ENCODE measurements at regions not wholly inside any gene's neighbourhood (a gene's known extent, or its start where the extent isn't known, plus 50 kb on each side); places are given as distances from the start of the nearest gene placed in this dataset.

GRCh38 chr2:67076239-67076624 lies 320.9 kb upstream of the ETAA1 start:
- H3K14ac ChIP-seq (ENCODE audit: low read length): no peak overlapping the region
- H2BK5ac ChIP-seq (ENCODE audit: low read depth, low read length, poor library complexity): no peak overlapping the region
- H3K27me3 ChIP-seq (ENCODE audit: insufficient read depth, low read length): no peaks in the 10 kb centered on the region
- H3K18ac ChIP-seq (ENCODE audit: low read length): no peak overlapping the region
- H3K4me2 ChIP-seq (ENCODE audit: low read length): no peak overlapping the region
- H2BK12ac ChIP-seq (ENCODE audit: low read length): no peak overlapping the region
- H2AK5ac ChIP-seq (ENCODE audit: low read length): no peak overlapping the region
- no peak overlapping the region for H3K23ac ChIP-seq (ENCODE audit: low read length)
- H2AFZ ChIP-seq (ENCODE audit: insufficient read depth, low read length, poor library complexity): no peak overlapping the region
- H3K4me3 ChIP-seq (ENCODE audit: low read depth, low read length): no peak overlapping the region
- H3K27ac ChIP-seq (ENCODE audit: low read depth, low read length): no peak overlapping the region
- no peak overlapping the region for H3K4ac ChIP-seq (ENCODE audit: low read depth, low read length)
- no peak overlapping the region for H2BK120ac ChIP-seq (ENCODE audit: insufficient read depth, low read length, poor library complexity)
- no CpG with 5 or more reads among the region's 1 CpG for WGBS (ENCODE audit: extremely low coverage, insufficient coverage, insufficient read length)
- H4K91ac ChIP-seq (ENCODE audit: low read depth, low read length): no peak overlapping the region
- no peaks in the 10 kb centered on the region for H3K79me2 ChIP-seq (ENCODE audit: control insufficient read depth, insufficient read depth, low read length, poor library complexity)
- no peak overlapping the region for H3K9ac ChIP-seq (ENCODE audit: low read length)
- H4K8ac ChIP-seq (ENCODE audit: low read depth, low read length): no peak overlapping the region
- H3K4me1 ChIP-seq (ENCODE audit: control insufficient read depth in 1 of 2, insufficient read depth in 2 of 2, low read length in 2 of 2): no peaks in the 10 kb centered on the region
- peaks cover 1% of the 10 kb centered on the region for H3K9me3 ChIP-seq (ENCODE audit: insufficient read depth, low read depth, low read length)
- H3K36me3 ChIP-seq (ENCODE audit: control insufficient read depth in 1 of 2, insufficient read depth in 2 of 2, low read length in 2 of 2): no peaks in the 10 kb centered on the region
- DNase-seq: no peak
- H4K12ac ChIP-seq (ENCODE audit: low read depth, low read length): no peak overlapping the region
- no peaks in the 10 kb centered on the region for H3K79me1 ChIP-seq (ENCODE audit: low read length)

- Histone ChIP-seq H3K4me1 (ENCODE audit: control insufficient read depth in 1 of 2, insufficient read depth in 2 of 2, low read length in 2 of 2) (no peaks in the 10 kb centered on the region), H2BK12ac (ENCODE audit: low read length) (no peak overlapping the region), H4K12ac (ENCODE audit: low read depth, low read length) (no peak overlapping the region), H3K9me3 (ENCODE audit: insufficient read depth, low read depth, low read length) (peaks cover 1% of the 10 kb centered on the region), H3K18ac (ENCODE audit: low read length) (no peak overlapping the region), H3K9ac (ENCODE audit: low read length) (no peak overlapping the region), H3K14ac (ENCODE audit: low read length) (no peak overlapping the region), H3K27me3 (ENCODE audit: insufficient read depth, low read length) (no peaks in the 10 kb centered on the region), H3K36me3 (ENCODE audit: control insufficient read depth in 1 of 2, insufficient read depth in 2 of 2, low read length in 2 of 2) (no peaks in the 10 kb centered on the region), H3K27ac (ENCODE audit: low read depth, low read length) (no peak overlapping the region), H4K8ac (ENCODE audit: low read depth, low read length) (no peak overlapping the region), H3K4ac (ENCODE audit: low read depth, low read length) (no peak overlapping the region), H3K4me3 (ENCODE audit: low read depth, low read length) (no peak overlapping the region), H3K4me2 (ENCODE audit: low read length) (no peak overlapping the region), H2AK5ac (ENCODE audit: low read length) (no peak overlapping the region), H3K79me1 (ENCODE audit: low read length) (no peaks in the 10 kb centered on the region), H2BK120ac (ENCODE audit: insufficient read depth, low read length, poor library complexity) (no peak overlapping the region), H4K91ac (ENCODE audit: low read depth, low read length) (no peak overlapping the region), H2BK5ac (ENCODE audit: low read depth, low read length, poor library complexity) (no peak overlapping the region), H3K79me2 (ENCODE audit: control insufficient read depth, insufficient read depth, low read length, poor library complexity) (no peaks in the 10 kb centered on the region), H3K23ac (ENCODE audit: low read length) (no peak overlapping the region), H2AFZ (ENCODE audit: insufficient read depth, low read length, poor library complexity) (no peak overlapping the region)
- WGBS (ENCODE audit: extremely low coverage, insufficient coverage, insufficient read length): no CpG with 5 or more reads among the region's 3 CpGs
- no peak for DNase-seq
These were observed 317.4 kb upstream of the ETAA1 start for GRCh38 chr2:67079729-67080128.

GRCh38 chr2:67082813-67083212 lies 314.3 kb upstream of the ETAA1 start:
- no peak overlapping the region for H3K4me3 ChIP-seq (ENCODE audit: low read depth, low read length)
- peak in 1 of 2 donors; percentile 56 for DNase-seq
- no peak overlapping the region for H3K4ac ChIP-seq (ENCODE audit: low read depth, low read length)

GRCh38 chr2:67083951-67084350 lies 313.2 kb upstream of the ETAA1 start:
- Histone ChIP-seq H4K12ac (ENCODE audit: low read depth, low read length) (no peak overlapping the region), H3K14ac (ENCODE audit: low read length) (no peak overlapping the region), H3K4me3 (ENCODE audit: low read depth, low read length) (no peak overlapping the region), H3K9ac (ENCODE audit: low read length) (no peak overlapping the region), H3K4me1 (ENCODE audit: control insufficient read depth in 1 of 2, insufficient read depth in 2 of 2, low read length in 2 of 2) (no peaks in the 10 kb centered on the region), H4K91ac (ENCODE audit: low read depth, low read length) (no peak overlapping the region), H3K27me3 (ENCODE audit: insufficient read depth, low read length) (no peaks in the 10 kb centered on the region), H3K4me2 (ENCODE audit: low read length) (no peak overlapping the region), H2BK12ac (ENCODE audit: low read length) (no peak overlapping the region), H3K9me3 (ENCODE audit: insufficient read depth, low read depth, low read length) (peaks cover 1% of the 10 kb centered on the region), H3K36me3 (ENCODE audit: control insufficient read depth in 1 of 2, insufficient read depth in 2 of 2, low read length in 2 of 2) (no peaks in the 10 kb centered on the region), H3K79me2 (ENCODE audit: control insufficient read depth, insufficient read depth, low read length, poor library complexity) (no peaks in the 10 kb centered on the region), H3K18ac (ENCODE audit: low read length) (no peak overlapping the region), H3K27ac (ENCODE audit: low read depth, low read length) (no peak overlapping the region), H3K79me1 (ENCODE audit: low read length) (no peaks in the 10 kb centered on the region), H4K8ac (ENCODE audit: low read depth, low read length) (no peak overlapping the region), H2BK120ac (ENCODE audit: insufficient read depth, low read length, poor library complexity) (no peak overlapping the region), H3K23ac (ENCODE audit: low read length) (no peak overlapping the region), H2AK5ac (ENCODE audit: low read length) (no peak overlapping the region), H2BK5ac (ENCODE audit: low read depth, low read length, poor library complexity) (no peak overlapping the region), H2AFZ (ENCODE audit: insufficient read depth, low read length, poor library complexity) (no peak overlapping the region), H3K4ac (ENCODE audit: low read depth, low read length) (no peak overlapping the region)
- no CpG with 5 or more reads among the region's 2 CpGs for WGBS (ENCODE audit: extremely low coverage, insufficient coverage, insufficient read length)
- no peak for DNase-seq

More at GRCh38 chr2:67082813-67083212, 314.3 kb upstream of the ETAA1 start:
- no peaks in the 10 kb centered on the region for H3K27me3 ChIP-seq (ENCODE audit: insufficient read depth, low read length)
- no peak overlapping the region for H4K8ac ChIP-seq (ENCODE audit: low read depth, low read length)
- no peaks in the 10 kb centered on the region for H3K79me1 ChIP-seq (ENCODE audit: low read length)
- no peak overlapping the region for H2BK5ac ChIP-seq (ENCODE audit: low read depth, low read length, poor library complexity)
- no peaks in the 10 kb centered on the region for H3K79me2 ChIP-seq (ENCODE audit: control insufficient read depth, insufficient read depth, low read length, poor library complexity)
- H4K91ac ChIP-seq (ENCODE audit: low read depth, low read length): no peak overlapping the region
- no peak overlapping the region for H2AK5ac ChIP-seq (ENCODE audit: low read length)
- H2BK12ac ChIP-seq (ENCODE audit: low read length): no peak overlapping the region
- H3K27ac ChIP-seq (ENCODE audit: low read depth, low read length): no peak overlapping the region
- no peak overlapping the region for H2BK120ac ChIP-seq (ENCODE audit: insufficient read depth, low read length, poor library complexity)
- no peak overlapping the region for H3K9ac ChIP-seq (ENCODE audit: low read length)
- H3K18ac ChIP-seq (ENCODE audit: low read length): no peak overlapping the region
- H2AFZ ChIP-seq (ENCODE audit: insufficient read depth, low read length, poor library complexity): no peak overlapping the region
- H3K36me3 ChIP-seq (ENCODE audit: control insufficient read depth in 1 of 2, insufficient read depth in 2 of 2, low read length in 2 of 2): no peaks in the 10 kb centered on the region
- H3K4me2 ChIP-seq (ENCODE audit: low read length): no peak overlapping the region
- no peaks in the 10 kb centered on the region for H3K4me1 ChIP-seq (ENCODE audit: control insufficient read depth in 1 of 2, insufficient read depth in 2 of 2, low read length in 2 of 2)
- no peak overlapping the region for H3K23ac ChIP-seq (ENCODE audit: low read length)
- no peak overlapping the region for H3K14ac ChIP-seq (ENCODE audit: low read length)
- no peak overlapping the region for H4K12ac ChIP-seq (ENCODE audit: low read depth, low read length)
- H3K9me3 ChIP-seq (ENCODE audit: insufficient read depth, low read depth, low read length): peaks cover 1% of the 10 kb centered on the region
